Bronchial epithelial cell (primary cell): ENCODE measurements at regions not wholly inside any gene's neighbourhood (a gene's known extent, or its start where the extent isn't known, plus 50 kb on each side); places are given as distances from the start of the nearest gene placed in this dataset.
"Not testable (repeated sequence)": the region's sequence is repeated elsewhere in the genome, so short reads cannot be mapped to it uniquely, and the experiment has no call there.

Source experiments
- DNase-seq: peaks from one replicate; pipeline ENCODE4 v3.0.0-alpha.2; 2010; ENCODE audit warnings: low read depth
- FAIRE-seq: peaks from 2 replicates; lab custom pipeline; 2011; peaks lifted over from hg19 to GRCh38; lab: Jason Lieb, UNC
- H3K27me3 ChIP-seq: 2 replicates; pipeline ENCODE4 v1.5.1; 2011; ENCODE audit warnings: low read length; ENCODE audit not compliant: control insufficient read depth, insufficient read depth
- H3K36me3 ChIP-seq: 2 replicates; pipeline ENCODE4 v1.5.1; 2011; ENCODE audit warnings: low read length; ENCODE audit not compliant: control insufficient read depth, insufficient read depth
- H3K4me3 ChIP-seq: 2 replicates; pipeline ENCODE4 v1.5.1; 2011; ENCODE audit warnings: mild to moderate bottlenecking, low read depth, low read length, control low read depth
- CTCF ChIP-seq: IDR thresholded peaks from 2 replicates; pipeline ENCODE4 v1.5.1; 2011; ENCODE audit warnings: mild to moderate bottlenecking, moderate library complexity, low read length, control low read depth, inconsistent platforms; ENCODE audit not compliant: insufficient read depth, severe bottlenecking

- Histone ChIP-seq H3K27me3 (no peaks in the 10 kb centered on the region), H3K4me3 (no peak overlapping the region), H3K36me3 (no peaks in the 10 kb centered on the region)
- no peak for FAIRE-seq
- no peak for TF ChIP-seq CTCF
- no peak for DNase-seq
These were observed 214.4 kb downstream of the FOXD4L6 start for GRCh38 chr9:40913928-40914673.

- no peak overlapping the region for H3K4me3 ChIP-seq
- no peak for DNase-seq
- no peak for FAIRE-seq
- no peak for TF ChIP-seq CTCF
- no peaks in the 10 kb centered on the region for H3K36me3 ChIP-seq
- no peaks in the 10 kb centered on the region for H3K27me3 ChIP-seq
These were observed 215.3 kb downstream of the FOXD4L6 start for GRCh38 chr9:40913096-40913719.

GRCh38 chr9:40912679-40913078 is 215.8 kb downstream of the FOXD4L6 start:
- not testable (repeated sequence) for DNase-seq, H3K36me3 ChIP-seq, H3K27me3 ChIP-seq, H3K4me3 ChIP-seq, FAIRE-seq

GRCh38 chr9:40911647-40912046 is 216.8 kb downstream of the FOXD4L6 start:
- FAIRE-seq (no peak), DNase-seq (no peak)
- Histone ChIP-seq H3K36me3 (no peaks in the 10 kb centered on the region), H3K27me3 (no peaks in the 10 kb centered on the region), H3K4me3 (no peak overlapping the region)
- TF ChIP-seq CTCF, result no peak

- DNase-seq, FAIRE-seq, H3K27me3 ChIP-seq: not testable (repeated sequence)
These were observed 217.5 kb downstream of the FOXD4L6 start for GRCh38 chr9:40910995-40911394.

GRCh38 chr9:40909821-40910220 is 218.7 kb downstream of the FOXD4L6 start:
- Histone ChIP-seq H3K27me3 (no peaks in the 10 kb centered on the region), H3K36me3 (no peaks in the 10 kb centered on the region), H3K4me3 (no peak overlapping the region)
- no peak for TF ChIP-seq CTCF
- no peak for FAIRE-seq
- DNase-seq, result no peak

More at GRCh38 chr9:40910995-40911394, 217.5 kb downstream of the FOXD4L6 start:
- H3K36me3 ChIP-seq, H3K4me3 ChIP-seq: not testable (repeated sequence)

GRCh38 chr9:40909111-40909510 is 219.4 kb downstream of the FOXD4L6 start:
- DNase-seq, H3K4me3 ChIP-seq, H3K36me3 ChIP-seq, H3K27me3 ChIP-seq, FAIRE-seq: not testable (repeated sequence)
